ENCODE measurements at regions not wholly inside any gene's neighbourhood (a gene's known extent, or its start where the extent isn't known, plus 50 kb on each side); places are given as distances from the start of the nearest gene placed in this dataset.

- Histone ChIP-seq H3K27ac (no peak overlapping the region), H3K4me1 (no peaks in the 10 kb centered on the region), H3K9me3 (peaks cover 0 to 14% (median 0%) of the 10 kb centered on the region in 4 donors), H3K36me3 (no peaks in the 10 kb centered on the region), H3K27me3 (no peaks in the 10 kb centered on the region), H3K4me3 (no peak overlapping the region)
- DNase-seq (ENCODE audit: low spot score in 2 of 2): no peak
- TF ChIP-seq, protein P1, sequence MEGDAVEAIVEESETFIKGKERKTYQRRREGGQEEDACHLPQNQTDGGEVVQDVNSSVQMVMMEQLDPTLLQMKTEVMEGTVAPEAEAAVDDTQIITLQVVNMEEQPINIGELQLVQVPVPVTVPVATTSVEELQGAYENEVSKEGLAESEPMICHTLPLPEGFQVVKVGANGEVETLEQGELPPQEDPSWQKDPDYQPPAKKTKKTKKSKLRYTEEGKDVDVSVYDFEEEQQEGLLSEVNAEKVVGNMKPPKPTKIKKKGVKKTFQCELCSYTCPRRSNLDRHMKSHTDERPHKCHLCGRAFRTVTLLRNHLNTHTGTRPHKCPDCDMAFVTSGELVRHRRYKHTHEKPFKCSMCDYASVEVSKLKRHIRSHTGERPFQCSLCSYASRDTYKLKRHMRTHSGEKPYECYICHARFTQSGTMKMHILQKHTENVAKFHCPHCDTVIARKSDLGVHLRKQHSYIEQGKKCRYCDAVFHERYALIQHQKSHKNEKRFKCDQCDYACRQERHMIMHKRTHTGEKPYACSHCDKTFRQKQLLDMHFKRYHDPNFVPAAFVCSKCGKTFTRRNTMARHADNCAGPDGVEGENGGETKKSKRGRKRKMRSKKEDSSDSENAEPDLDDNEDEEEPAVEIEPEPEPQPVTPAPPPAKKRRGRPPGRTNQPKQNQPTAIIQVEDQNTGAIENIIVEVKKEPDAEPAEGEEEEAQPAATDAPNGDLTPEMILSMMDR (IDR thresholded peaks at IDR 0.05): no peak
- no peak for TF ChIP-seq POLR2A (IDR thresholded peaks at IDR 0.05)
- no peak for TF ChIP-seq EP300 (IDR thresholded peaks at IDR 0.05)
- 89 to 98% methylated on average over 14 to 15 of the region's 17 CpGs for WGBS, 2 donors
These were observed 1280.4 kb downstream of the TBC1D22A start for GRCh38 chr22:48042621-48043395.

GRCh38 chr22:48039326-48039725 lies 1276.9 kb downstream of the TBC1D22A start:
- H3K36me3 ChIP-seq: no peaks in the 10 kb centered on the region
- no peaks in the 10 kb centered on the region for H3K4me1 ChIP-seq
- TF ChIP-seq EP300 (IDR thresholded peaks at IDR 0.05) (no peak), POLR2A (IDR thresholded peaks at IDR 0.05) (no peak)
- TF ChIP-seq, protein P1 (IDR thresholded peaks at IDR 0.05): no peak
- WGBS, 2 donors: 91 to 93% methylated on average over 5 of the region's 5 CpGs
- DNase-seq (ENCODE audit: low spot score in 2 of 2): no peak
- no peak overlapping the region for H3K27ac ChIP-seq
- H3K4me3 ChIP-seq: no peak overlapping the region
- peaks cover 0 to 14% (median 0%) of the 10 kb centered on the region in 4 donors for H3K9me3 ChIP-seq
- no peaks in the 10 kb centered on the region for H3K27me3 ChIP-seq

DNA sequence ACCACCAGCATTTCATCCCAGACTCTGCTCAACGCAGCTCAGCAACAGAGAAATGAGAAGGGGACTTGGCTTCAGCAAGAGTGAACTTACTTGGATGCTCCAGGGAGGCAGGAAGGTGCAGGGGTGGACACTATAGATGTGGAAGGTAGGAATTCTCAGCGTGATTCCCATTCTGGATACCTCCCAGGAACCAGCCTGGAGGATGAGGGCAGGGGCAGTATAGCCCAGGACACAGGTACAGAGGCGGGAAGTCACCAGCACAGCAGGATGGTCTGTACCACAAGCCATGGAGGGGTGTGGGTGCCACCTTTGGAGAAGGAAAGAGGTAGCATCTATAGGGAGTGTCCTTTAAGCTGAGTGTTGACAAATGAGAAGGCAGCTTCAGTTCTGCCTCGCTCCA lies 1275.2 kb downstream of the TBC1D22A start:
- TF ChIP-seq POLR2A (IDR thresholded peaks at IDR 0.05): no peak
- TF ChIP-seq EP300 (IDR thresholded peaks at IDR 0.05): no peak
- TF ChIP-seq, protein P1 (IDR thresholded peaks at IDR 0.05): no peak
- WGBS, 2 donors: 69 to 82% methylated on average over 4 of the region's 4 CpGs
- H3K36me3 ChIP-seq: no peaks in the 10 kb centered on the region

DNA sequence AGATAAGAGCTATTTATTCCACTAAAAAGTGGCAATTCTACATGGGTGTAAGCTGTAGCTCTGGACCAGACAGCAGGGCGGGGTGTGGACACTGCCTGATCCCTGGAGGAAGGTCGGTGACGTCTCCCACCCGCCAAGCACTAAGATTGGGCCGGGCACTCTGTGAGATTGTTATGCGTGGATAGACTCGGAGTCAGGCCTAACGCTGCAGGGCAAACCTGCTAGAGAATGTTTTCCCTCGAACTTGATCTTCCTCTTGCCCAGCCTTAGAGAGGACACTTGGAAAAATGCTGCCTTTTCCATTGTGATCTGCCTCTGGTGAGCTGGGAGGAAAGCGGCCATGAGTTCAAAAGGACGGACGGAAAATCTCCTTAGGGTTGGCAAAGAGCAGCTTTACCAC lies 1273.4 kb downstream of the TBC1D22A start:
- H3K27me3 ChIP-seq: no peaks in the 10 kb centered on the region
- WGBS, 2 donors: 62% methylated on average over 12 of the region's 12 CpGs
- no peak for TF ChIP-seq EP300 (IDR thresholded peaks at IDR 0.05)
- TF ChIP-seq POLR2A (IDR thresholded peaks at IDR 0.05): no peak
- TF ChIP-seq, protein P1 (IDR thresholded peaks at IDR 0.05): no peak

More for the DNA sequence above, 1275.2 kb downstream of the TBC1D22A start:
- DNase-seq (ENCODE audit: low spot score in 2 of 2): no peak
- peaks cover 0 to 14% (median 0%) of the 10 kb centered on the region in 4 donors for H3K9me3 ChIP-seq
- no peak overlapping the region for H3K27ac ChIP-seq
- H3K4me3 ChIP-seq: no peak overlapping the region
- no peaks in the 10 kb centered on the region for H3K27me3 ChIP-seq
- H3K4me1 ChIP-seq: no peaks in the 10 kb centered on the region

DNA sequence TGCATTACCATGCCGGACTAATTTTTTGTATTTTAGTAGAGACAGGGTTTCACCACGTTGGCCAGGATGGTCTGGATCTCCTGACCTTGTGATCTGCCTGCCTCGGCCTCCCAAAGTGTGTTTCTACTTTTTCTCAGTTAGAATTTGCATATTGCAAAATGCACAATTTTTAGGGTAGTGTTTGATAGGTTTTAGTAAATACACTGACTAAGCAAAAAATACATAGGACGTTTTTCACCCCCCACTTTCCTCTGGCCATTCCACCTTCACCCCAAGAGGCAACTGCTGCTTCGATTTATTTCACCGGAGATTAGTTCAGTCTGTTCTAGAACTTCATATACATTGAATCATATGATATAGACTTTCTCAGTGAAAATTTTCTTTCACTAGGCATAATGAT lies 1269.1 kb downstream of the TBC1D22A start:
- H3K9me3 ChIP-seq: no peaks in the 10 kb centered on the region
- no peak for TF ChIP-seq POLR2A (IDR thresholded peaks at IDR 0.05)
- TF ChIP-seq, protein P1 (IDR thresholded peaks at IDR 0.05): no peak
- 77 to 79% methylated on average over 6 of the region's 6 CpGs for WGBS, 2 donors
- H3K27me3 ChIP-seq: no peaks in the 10 kb centered on the region
- H3K4me1 ChIP-seq: no peaks in the 10 kb centered on the region
- no peaks in the 10 kb centered on the region for H3K36me3 ChIP-seq
- H3K4me3 ChIP-seq: no peak overlapping the region
- no peak for DNase-seq (ENCODE audit: low spot score in 2 of 2)
- H3K27ac ChIP-seq: no peak overlapping the region

More for the DNA sequence above, 1273.4 kb downstream of the TBC1D22A start:
- Histone ChIP-seq H3K9me3 (peaks cover 0 to 10% (median 0%) of the 10 kb centered on the region in 4 donors), H3K27ac (no peak overlapping the region), H3K36me3 (no peaks in the 10 kb centered on the region), H3K4me1 (no peaks in the 10 kb centered on the region), H3K4me3 (no peak overlapping the region)
- DNase-seq (ENCODE audit: low spot score in 2 of 2): no peak

All from tibial nerve (tissue), 4 donors.